ENCODE measurements at regions not wholly inside any gene's neighbourhood (a gene's known extent, or its start where the extent isn't known, plus 50 kb on each side); places are given as distances from the start of the nearest gene placed in this dataset.

- TF ChIP-seq EZH2phosphoT487 (IDR thresholded peaks at IDR 0.05; ENCODE audit: insufficient read depth, low read depth) (no peak), EZH2 (IDR thresholded peaks at IDR 0.05; ENCODE audit: insufficient read depth, poor library complexity, severe bottlenecking) (no peak)
Measured at GRCh38 chr21:28473530-28474220, 519.0 kb downstream of the LTN1 start.

Data from GM23248 (cell line).